GM12874 (cell line): ENCODE measurements at regions not wholly inside any gene's neighbourhood (a gene's known extent, or its start where the extent isn't known, plus 50 kb on each side); places are given as distances from the start of the nearest gene placed in this dataset.

ENCODE experiments used
- CTCF ChIP-seq: IDR thresholded peaks from 2 replicates; pipeline ENCODE4 v1.5.1; 2011; ENCODE audit warnings: low read depth, mild to moderate bottlenecking, control low read depth, low read length, moderate library complexity; ENCODE audit not compliant: insufficient read depth

DNA sequence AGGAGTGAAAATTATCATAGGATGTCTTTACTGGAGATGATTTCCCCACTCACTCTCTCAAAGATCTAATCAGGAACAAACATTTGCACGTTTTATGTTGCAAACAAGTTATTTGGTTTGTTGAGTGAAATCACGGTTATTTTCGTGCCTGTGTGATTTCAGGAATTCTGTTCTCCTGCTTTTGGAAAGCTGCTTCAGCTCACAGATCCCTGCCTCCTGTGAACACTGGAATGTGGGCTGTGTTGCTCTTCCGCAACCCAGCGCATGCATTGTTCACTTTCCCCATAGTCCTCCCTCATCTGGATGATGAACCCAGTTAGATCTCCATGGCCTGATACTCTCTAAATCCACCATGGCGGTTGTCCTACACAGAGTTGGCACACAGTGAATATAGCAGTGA, 91.0 kb downstream of the PLEKHG1 start:
- TF ChIP-seq CTCF, result no peak

DNA sequence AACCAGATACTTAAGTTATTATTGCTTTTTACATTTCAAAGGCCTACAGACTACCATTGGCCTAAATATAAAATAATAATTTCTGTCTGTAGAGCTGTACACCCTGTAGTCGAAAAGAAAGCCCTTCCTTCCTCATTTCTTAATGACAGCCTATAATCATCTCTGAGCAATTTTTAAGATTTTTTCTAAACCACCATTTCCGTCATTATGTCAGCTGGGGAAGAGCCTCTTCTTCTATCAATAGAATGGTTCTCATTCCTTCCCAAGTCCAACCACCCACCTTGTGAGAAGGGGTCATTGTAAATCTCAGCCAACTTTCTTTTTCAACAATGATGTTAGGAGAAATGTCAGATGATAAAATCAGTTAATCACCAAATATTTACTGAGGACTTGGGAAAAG, 91.8 kb downstream of the PLEKHG1 start:
- no peak for TF ChIP-seq CTCF

DNA sequence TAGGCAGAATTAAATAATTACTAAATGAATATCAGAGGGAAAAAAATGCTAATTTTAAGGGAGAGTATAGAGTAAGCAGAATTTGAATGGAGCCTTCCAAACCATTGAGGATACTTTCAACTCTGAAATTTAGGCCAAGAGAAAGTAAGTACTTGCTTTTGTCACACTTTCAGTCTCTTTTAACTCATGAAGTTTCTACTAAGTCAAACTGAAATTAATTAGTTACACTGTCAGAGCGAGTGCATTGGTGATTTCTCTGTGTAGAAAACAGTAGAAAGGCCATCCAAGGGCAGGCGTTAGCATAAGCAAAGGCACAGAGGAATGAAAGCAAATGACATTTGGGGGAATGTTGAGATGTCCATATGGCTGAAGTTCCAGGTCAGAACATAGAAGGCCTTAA, 92.9 kb downstream of the PLEKHG1 start:
- TF ChIP-seq CTCF, result no peak

DNA sequence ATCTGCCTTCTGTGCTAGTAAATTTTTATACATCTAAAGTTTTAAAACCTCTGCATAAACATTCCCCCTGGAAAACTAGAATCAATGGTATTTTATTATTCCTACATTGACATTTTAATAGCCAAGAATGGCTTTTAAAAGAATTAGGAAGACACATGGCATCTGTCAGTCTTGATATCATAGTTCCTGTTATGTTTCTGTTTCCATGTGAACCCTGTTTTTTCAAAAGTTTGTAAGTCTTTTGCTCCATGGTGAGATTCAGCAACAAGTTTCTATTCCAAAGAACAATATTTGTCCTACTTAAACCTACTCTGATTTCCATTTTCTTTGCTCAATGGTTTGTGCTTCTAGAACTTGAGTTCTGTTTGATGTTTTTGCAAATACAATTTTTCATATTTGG, 95.2 kb downstream of the PLEKHG1 start:
- TF ChIP-seq CTCF, result no peak

- TF ChIP-seq CTCF, result no peak
These were observed 96.0 kb downstream of the PLEKHG1 start for GRCh38 chr6:150695652-150696051.

GRCh38 chr6:150696190-150696589, 96.5 kb downstream of the PLEKHG1 start:
- TF ChIP-seq CTCF, result no peak

GRCh38 chr6:150697515-150697914, 97.8 kb downstream of the PLEKHG1 start:
- TF ChIP-seq CTCF, result no peak

GRCh38 chr6:150698391-150698790, 98.7 kb downstream of the PLEKHG1 start:
- TF ChIP-seq CTCF, result no peak
